ENCODE measurements at regions not wholly inside any gene's neighbourhood (a gene's known extent, or its start where the extent isn't known, plus 50 kb on each side); places are given as distances from the start of the nearest gene placed in this dataset.
"Not testable (repeated sequence)": the region's sequence is repeated elsewhere in the genome, so short reads cannot be mapped to it uniquely, and the experiment has no call there.

- intact Hi-C loops (cut with micrococcal nuclease), result no loop called here
Observed at GRCh38 chr6:12544821-12545565, 171.6 kb upstream of the PHACTR1 start.

- intact Hi-C loops (cut with micrococcal nuclease), result no loop called here
Observed at GRCh38 chr6:12545619-12546409, 170.8 kb upstream of the PHACTR1 start.

- intact Hi-C loops (cut with micrococcal nuclease), result no loop called here
Observed at GRCh38 chr6:12546410-12547002, 170.1 kb upstream of the PHACTR1 start.

GRCh38 chr6:12548526-12548925, 168.0 kb upstream of the PHACTR1 start:
- intact Hi-C loops (cut with micrococcal nuclease), result no loop called here

GRCh38 chr6:12549445-12549844, 167.1 kb upstream of the PHACTR1 start:
- intact Hi-C loops (cut with micrococcal nuclease), result not testable (repeated sequence)

GRCh38 chr6:12554820-12555219, 161.7 kb upstream of the PHACTR1 start:
- intact Hi-C loops (cut with micrococcal nuclease), result not testable (repeated sequence)

GRCh38 chr6:12555267-12555666, 161.3 kb upstream of the PHACTR1 start:
- intact Hi-C loops (cut with micrococcal nuclease), result no loop called here

- intact Hi-C loops (cut with micrococcal nuclease), result no loop called here
Observed at GRCh38 chr6:12555781-12556180, 160.8 kb upstream of the PHACTR1 start.

- intact Hi-C loops (cut with micrococcal nuclease), result no loop called here
Observed at GRCh38 chr6:12557765-12558164, 158.8 kb upstream of the PHACTR1 start.

GRCh38 chr6:12560315-12560714, 156.3 kb upstream of the PHACTR1 start:
- intact Hi-C loops (cut with micrococcal nuclease), result no loop called here

- intact Hi-C loops (cut with micrococcal nuclease), result no loop called here
Observed at GRCh38 chr6:12566618-12567123, 149.9 kb upstream of the PHACTR1 start.

GRCh38 chr6:12567682-12568081, 148.9 kb upstream of the PHACTR1 start:
- intact Hi-C loops (cut with micrococcal nuclease), result no loop called here

- intact Hi-C loops (cut with micrococcal nuclease), result no loop called here
Observed at GRCh38 chr6:12569646-12570045, 146.9 kb upstream of the PHACTR1 start.

- intact Hi-C loops (cut with micrococcal nuclease), result no loop called here
Observed at GRCh38 chr6:12570461-12571030, 146.0 kb upstream of the PHACTR1 start.

GRCh38 chr6:12572896-12573827, 143.4 kb upstream of the PHACTR1 start:
- intact Hi-C loops (cut with micrococcal nuclease), result no loop called here

- intact Hi-C loops (cut with micrococcal nuclease), result no loop called here
Observed at GRCh38 chr6:12575961-12576360, 140.6 kb upstream of the PHACTR1 start.

GRCh38 chr6:12576389-12576788, 140.2 kb upstream of the PHACTR1 start:
- intact Hi-C loops (cut with micrococcal nuclease), result no loop called here

GRCh38 chr6:12577124-12577850, 139.3 kb upstream of the PHACTR1 start:
- intact Hi-C loops (cut with micrococcal nuclease), result no loop called here

GRCh38 chr6:12578097-12578496, 138.5 kb upstream of the PHACTR1 start:
- intact Hi-C loops (cut with micrococcal nuclease), result no loop called here

- intact Hi-C loops (cut with micrococcal nuclease), result no loop called here
Observed at GRCh38 chr6:12578751-12579150, 137.8 kb upstream of the PHACTR1 start.
